Activated CD4-positive, alpha-beta memory T cell treated with anti-CD3 and anti-CD28 coated beads, Interleukin-2, amount 10 ng/mL, durations not matched to agents 7 days and 5 days (primary cell): ENCODE measurements at regions not wholly inside any gene's neighbourhood (a gene's known extent, or its start where the extent isn't known, plus 50 kb on each side); places are given as distances from the start of the nearest gene placed in this dataset.

Experiments used
- CTCF ChIA-PET: fragments of 350-600 bp; sonication (Branson Sonifier 250); formaldehyde crosslinking; loops from one replicate; lab custom pipeline; 2021; ENCODE audit warnings: antibody characterized with exemption, inconsistent platforms; lab: Charles Lee
- POLR2A ChIA-PET: fragments of 350-600 bp; sonication (Branson Sonifier 250); formaldehyde crosslinking; loops from one replicate; lab custom pipeline; 2021; ENCODE audit warnings: antibody characterized with exemption; lab: Charles Lee
- DNase-seq: peaks from one replicate; pipeline ENCODE4 v3.0.0-alpha.2; 2020
- H3K27ac Mint-ChIP-seq: one replicate; pipeline ENCODE4 v1.8.0; 2021; ENCODE audit warnings: mild to moderate bottlenecking, mixed read lengths
- H3K27me3 Mint-ChIP-seq: one replicate; pipeline ENCODE4 v1.8.0; 2021; ENCODE audit warnings: mixed read lengths
- H3K36me3 Mint-ChIP-seq: one replicate; pipeline ENCODE4 v1.8.0; 2021; ENCODE audit warnings: low read depth, mixed read lengths
- H3K4me1 Mint-ChIP-seq: one replicate; pipeline ENCODE4 v1.8.0; 2021; ENCODE audit warnings: mixed read lengths
- H3K4me3 Mint-ChIP-seq: one replicate; pipeline ENCODE4 v1.8.0; 2021; ENCODE audit warnings: mild to moderate bottlenecking, mixed read lengths
- H3K9me3 Mint-ChIP-seq: one replicate; pipeline ENCODE4 v1.8.0; 2021; ENCODE audit warnings: mixed read lengths

GRCh38 chr2:104289651-104290565, 564.0 kb upstream of the POU3F3 start:
- ChIA-PET CTCF (no interaction called here), POLR2A (no interaction called here)
- DNase-seq, result no peak
- Mint-ChIP-seq H3K9me3 (peaks cover 5% of the 10 kb centered on the region), H3K4me1 (no peaks in the 10 kb centered on the region), H3K27ac (no peak overlapping the region), H3K27me3 (no peaks in the 10 kb centered on the region), H3K4me3 (no peak overlapping the region), H3K36me3 (no peaks in the 10 kb centered on the region)

- no peaks in the 10 kb centered on the region for H3K36me3 Mint-ChIP-seq
- no peak for DNase-seq
- peaks cover 5% of the 10 kb centered on the region for H3K9me3 Mint-ChIP-seq
- no peaks in the 10 kb centered on the region for H3K4me1 Mint-ChIP-seq
- CTCF ChIA-PET, result no interaction called here
- H3K4me3 Mint-ChIP-seq, result no peak overlapping the region
- H3K27ac Mint-ChIP-seq, result no peak overlapping the region
- POLR2A ChIA-PET, result no interaction called here
- H3K27me3 Mint-ChIP-seq, result no peaks in the 10 kb centered on the region
Observed at GRCh38 chr2:104290566-104290891, 563.4 kb upstream of the POU3F3 start.

DNA sequence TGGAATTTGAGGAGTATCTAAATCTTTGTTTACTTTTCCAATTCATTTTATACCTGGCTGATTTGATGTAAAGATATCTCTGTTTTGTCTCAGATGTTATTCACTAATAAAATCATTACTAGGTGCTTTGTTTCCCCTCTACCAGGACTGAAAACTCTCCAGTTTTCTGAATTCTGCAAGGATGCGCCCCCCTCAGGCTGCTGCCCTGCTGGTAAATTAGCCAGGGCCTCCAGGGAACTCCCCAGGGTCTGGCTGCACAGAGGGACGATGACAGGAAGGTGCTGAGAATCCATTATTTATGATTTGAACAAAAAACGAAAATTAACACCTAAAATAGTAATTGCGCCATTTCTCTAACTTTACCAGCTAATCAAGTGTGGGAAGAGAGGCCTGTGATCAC, 541.2 kb upstream of the POU3F3 start:
- Mint-ChIP-seq H3K27me3 (no peaks in the 10 kb centered on the region), H3K9me3 (peaks cover 5% of the 10 kb centered on the region), H3K4me3 (no peak overlapping the region), H3K4me1 (no peaks in the 10 kb centered on the region), H3K36me3 (no peaks in the 10 kb centered on the region), H3K27ac (no peak overlapping the region)
- ChIA-PET CTCF (no interaction called here), POLR2A (no interaction called here)
- no peak for DNase-seq

DNA sequence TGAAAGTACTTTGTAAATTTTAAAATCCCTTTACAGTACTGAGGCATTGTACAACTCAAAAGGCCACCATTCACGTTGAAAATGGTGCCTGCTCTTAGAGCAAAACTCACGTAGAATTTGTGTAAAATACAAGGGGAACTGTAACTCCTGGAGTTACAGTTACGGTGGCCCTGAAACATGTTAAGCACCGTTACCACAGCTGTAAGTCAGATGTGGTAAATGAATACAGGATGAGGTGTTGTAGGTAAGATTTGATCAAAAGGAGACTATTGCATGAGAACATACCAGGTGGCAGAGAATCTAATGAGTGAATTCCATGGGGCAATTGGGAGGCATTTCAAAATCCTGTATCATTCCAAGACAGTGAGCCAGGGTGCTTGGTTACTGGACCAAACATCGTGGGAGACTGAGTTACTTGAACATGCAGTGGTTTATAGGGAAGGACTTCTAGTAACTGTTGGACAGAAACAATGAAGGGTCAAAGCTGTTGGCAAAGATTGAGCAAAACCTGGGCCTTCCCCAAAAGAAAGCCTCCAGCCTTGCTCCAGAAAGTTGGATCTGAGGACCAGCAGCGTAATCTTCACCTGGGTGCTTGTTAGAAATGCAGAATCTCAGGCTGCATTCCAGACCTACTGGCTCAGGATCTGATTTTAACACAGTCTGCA, 535.8 kb upstream of the POU3F3 start:
- no peak overlapping the region for H3K4me3 Mint-ChIP-seq
- DNase-seq, result no peak
- no peaks in the 10 kb centered on the region for H3K4me1 Mint-ChIP-seq
- CTCF ChIA-PET, result no interaction called here
- POLR2A ChIA-PET, result no interaction called here
- peaks cover 2% of the 10 kb centered on the region for H3K27me3 Mint-ChIP-seq
- no peak overlapping the region for H3K27ac Mint-ChIP-seq
- no peaks in the 10 kb centered on the region for H3K36me3 Mint-ChIP-seq
- H3K9me3 Mint-ChIP-seq, result peaks cover 2% of the 10 kb centered on the region

- CTCF ChIA-PET, result no interaction called here
- H3K27ac Mint-ChIP-seq, result no peak overlapping the region
- H3K27me3 Mint-ChIP-seq, result peaks cover 2% of the 10 kb centered on the region
- POLR2A ChIA-PET, result no interaction called here
- no peak overlapping the region for H3K4me3 Mint-ChIP-seq
- no peaks in the 10 kb centered on the region for H3K4me1 Mint-ChIP-seq
- no peaks in the 10 kb centered on the region for H3K36me3 Mint-ChIP-seq
- DNase-seq, result no peak
- peaks cover 2% of the 10 kb centered on the region for H3K9me3 Mint-ChIP-seq
Observed at GRCh38 chr2:104321116-104321795, 532.7 kb upstream of the POU3F3 start.

DNA sequence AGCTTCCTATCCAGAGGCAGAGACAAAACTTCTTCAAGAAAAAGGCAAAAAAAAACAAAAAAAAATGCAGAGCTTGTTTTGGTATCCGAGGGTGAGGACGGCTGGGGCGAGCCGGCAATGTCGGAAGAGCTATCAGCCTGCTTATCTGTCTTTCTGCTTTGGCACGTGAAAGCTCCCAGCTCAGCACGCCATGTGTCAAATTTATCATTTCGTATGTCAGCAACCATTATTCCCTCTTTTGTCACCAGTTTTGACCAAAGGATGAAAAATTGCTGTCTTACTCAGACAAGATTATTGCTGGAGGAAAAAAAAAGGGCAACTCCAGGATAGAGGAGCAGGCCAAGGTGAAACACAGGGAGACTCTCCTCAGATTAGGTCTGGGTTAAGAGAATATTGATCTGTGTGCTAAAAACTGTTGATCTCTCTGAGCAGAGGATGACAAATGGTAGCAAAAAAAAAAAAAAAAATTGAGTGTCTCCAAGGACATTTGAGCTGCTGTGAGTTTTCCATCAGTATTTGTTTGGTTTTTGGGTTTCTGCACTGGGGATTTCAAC, 532.0 kb upstream of the POU3F3 start:
- POLR2A ChIA-PET, result no interaction called here
- no peaks in the 10 kb centered on the region for H3K4me1 Mint-ChIP-seq
- H3K27ac Mint-ChIP-seq, result no peak overlapping the region
- H3K36me3 Mint-ChIP-seq, result no peaks in the 10 kb centered on the region
- no peak for DNase-seq
- H3K27me3 Mint-ChIP-seq, result peaks cover 2% of the 10 kb centered on the region
- CTCF ChIA-PET, result no interaction called here
- H3K9me3 Mint-ChIP-seq, result no peaks in the 10 kb centered on the region
- no peak overlapping the region for H3K4me3 Mint-ChIP-seq

DNA sequence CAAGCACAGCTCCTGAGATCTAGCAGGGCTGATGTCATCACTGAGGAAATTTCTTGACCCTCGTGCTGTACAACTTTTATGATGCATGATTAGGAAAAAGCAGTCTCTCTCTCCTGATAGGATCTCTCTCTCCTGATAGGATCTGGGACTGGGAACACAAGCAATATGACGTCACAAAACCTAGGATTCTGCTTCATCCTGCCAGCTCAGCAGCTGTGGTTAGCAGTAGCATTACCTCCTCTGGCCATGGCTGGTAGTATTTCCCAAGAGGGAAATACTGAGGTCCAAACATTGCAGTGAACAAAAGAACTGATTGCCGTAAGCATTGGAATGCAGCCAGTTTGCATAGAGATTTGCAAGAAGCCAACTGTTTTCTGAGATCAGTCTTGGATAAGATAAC, 521.2 kb upstream of the POU3F3 start:
- H3K27ac Mint-ChIP-seq, result no peak overlapping the region
- no peak for DNase-seq
- no peaks in the 10 kb centered on the region for H3K36me3 Mint-ChIP-seq
- H3K9me3 Mint-ChIP-seq, result peaks cover 7% of the 10 kb centered on the region
- no peak overlapping the region for H3K4me3 Mint-ChIP-seq
- H3K27me3 Mint-ChIP-seq, result no peaks in the 10 kb centered on the region
- H3K4me1 Mint-ChIP-seq, result no peaks in the 10 kb centered on the region
- ChIA-PET CTCF (no interaction called here), POLR2A (no interaction called here)

DNA sequence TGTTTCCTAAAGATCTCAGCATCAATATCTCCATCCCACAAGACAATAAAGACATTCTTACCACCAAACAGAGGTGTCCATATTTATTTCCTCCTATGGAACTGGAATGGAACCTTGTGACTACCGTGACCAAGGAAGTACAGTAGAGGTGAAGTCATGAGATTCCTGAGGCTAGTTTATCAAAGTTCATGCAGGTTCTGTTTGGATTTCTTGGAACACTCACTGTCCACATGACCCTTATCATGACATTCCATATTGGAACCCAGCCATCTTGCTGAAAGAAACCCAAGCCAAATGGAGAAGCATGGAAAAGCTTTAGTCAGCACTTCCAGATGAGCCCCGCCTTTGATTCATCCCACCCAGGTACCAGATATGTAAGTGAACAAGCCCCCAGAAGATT, 516.0 kb upstream of the POU3F3 start:
- no peak overlapping the region for H3K4me3 Mint-ChIP-seq
- no peaks in the 10 kb centered on the region for H3K27me3 Mint-ChIP-seq
- POLR2A ChIA-PET, result no interaction called here
- CTCF ChIA-PET, result no interaction called here
- DNase-seq, result no peak
- H3K27ac Mint-ChIP-seq, result no peak overlapping the region
- H3K9me3 Mint-ChIP-seq, result peaks cover 14% of the 10 kb centered on the region
- H3K36me3 Mint-ChIP-seq, result no peaks in the 10 kb centered on the region
- H3K4me1 Mint-ChIP-seq, result no peaks in the 10 kb centered on the region

GRCh38 chr2:104340162-104340561, 513.8 kb upstream of the POU3F3 start:
- POLR2A ChIA-PET, result no interaction called here
- CTCF ChIA-PET, result no interaction called here
- H3K4me3 Mint-ChIP-seq, result no peak overlapping the region
- peaks cover 14% of the 10 kb centered on the region for H3K9me3 Mint-ChIP-seq
- no peak for DNase-seq
- no peaks in the 10 kb centered on the region for H3K36me3 Mint-ChIP-seq
- no peaks in the 10 kb centered on the region for H3K27me3 Mint-ChIP-seq
- H3K4me1 Mint-ChIP-seq, result no peaks in the 10 kb centered on the region
- no peak overlapping the region for H3K27ac Mint-ChIP-seq

- H3K4me1 Mint-ChIP-seq, result no peaks in the 10 kb centered on the region
- no peaks in the 10 kb centered on the region for H3K27me3 Mint-ChIP-seq
- no peaks in the 10 kb centered on the region for H3K36me3 Mint-ChIP-seq
- no peak overlapping the region for H3K4me3 Mint-ChIP-seq
- DNase-seq, result no peak
- POLR2A ChIA-PET, result no interaction called here
- H3K9me3 Mint-ChIP-seq, result peaks cover 14% of the 10 kb centered on the region
- CTCF ChIA-PET, result no interaction called here
- H3K27ac Mint-ChIP-seq, result no peak overlapping the region
Observed at GRCh38 chr2:104340879-104341828, 512.8 kb upstream of the POU3F3 start.

GRCh38 chr2:104344306-104344705, 509.6 kb upstream of the POU3F3 start:
- Mint-ChIP-seq H3K4me3 (no peak overlapping the region), H3K27me3 (no peaks in the 10 kb centered on the region), H3K36me3 (no peaks in the 10 kb centered on the region), H3K27ac (no peak overlapping the region), H3K9me3 (peaks cover 3% of the 10 kb centered on the region), H3K4me1 (no peaks in the 10 kb centered on the region)
- CTCF ChIA-PET, result no interaction called here
- POLR2A ChIA-PET, result no interaction called here
- no peak for DNase-seq

- DNase-seq, result no peak
- no peaks in the 10 kb centered on the region for H3K36me3 Mint-ChIP-seq
- no peaks in the 10 kb centered on the region for H3K9me3 Mint-ChIP-seq
- no peaks in the 10 kb centered on the region for H3K4me1 Mint-ChIP-seq
- ChIA-PET POLR2A (no interaction called here), CTCF (no interaction called here)
- no peak overlapping the region for H3K27ac Mint-ChIP-seq
- no peaks in the 10 kb centered on the region for H3K27me3 Mint-ChIP-seq
- H3K4me3 Mint-ChIP-seq, result no peak overlapping the region
Observed at GRCh38 chr2:104344985-104345384, 508.9 kb upstream of the POU3F3 start.
